ENCODE measurements at regions not wholly inside any gene's neighbourhood (a gene's known extent, or its start where the extent isn't known, plus 50 kb on each side); places are given as distances from the start of the nearest gene placed in this dataset.

DNA sequence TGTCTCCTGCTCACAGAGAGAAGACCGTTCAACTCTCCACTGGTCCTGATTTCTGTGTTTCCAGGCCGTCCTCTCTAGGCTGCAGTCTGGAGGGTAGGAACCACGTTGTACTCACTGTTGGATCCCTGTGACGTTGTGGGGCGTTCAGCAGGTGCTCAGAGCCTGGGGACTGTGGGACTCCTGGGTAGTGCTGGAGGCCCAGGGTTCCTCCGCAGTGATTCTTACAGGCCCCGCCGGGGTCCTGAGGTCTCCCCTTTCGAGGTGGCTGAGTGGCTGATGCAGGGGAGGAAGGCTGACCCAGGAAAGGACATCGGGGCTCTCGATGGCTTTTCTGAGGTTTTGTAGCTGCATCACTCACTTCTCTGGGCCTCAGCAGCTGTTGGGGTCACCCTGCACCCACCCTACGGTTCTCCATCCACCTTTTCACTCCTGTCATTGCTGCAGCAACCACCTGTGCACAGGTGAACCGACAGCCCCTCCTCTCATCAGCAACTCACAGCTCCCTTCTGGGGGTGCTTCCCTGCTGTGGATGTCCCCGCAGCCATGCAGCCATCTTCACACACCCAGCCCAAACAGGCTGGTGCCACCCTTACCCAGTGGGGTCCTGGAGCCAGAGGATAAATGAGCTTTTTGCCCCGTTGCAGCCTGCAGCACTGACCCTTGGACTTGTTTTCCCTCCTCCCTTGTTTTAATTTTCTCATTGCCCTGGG lies 169.6 kb upstream of the HDAC4 start:
- no peaks in the 10 kb centered on the region for H3K36me3 ChIP-seq (ENCODE audit: insufficient read depth, low read length)
- H3K27ac ChIP-seq (ENCODE audit: low read depth in 1 of 2, low read length in 2 of 2): no peak overlapping the region
- no peak overlapping the region for H3K4me3 ChIP-seq (ENCODE audit: low read length)
- no peaks in the 10 kb centered on the region for H3K27me3 Mint-ChIP-seq
- ATAC-seq (ENCODE audit: poor library complexity): no peak
- ChIA-PET CTCF (no interaction called here), POLR2A (no interaction called here)
- intact Hi-C loops (cut with DNase I, micrococcal nuclease): no loop called here
- peaks cover 0 to under 1% of the 10 kb centered on the region in 2 experiments for H3K9me3 ChIP-seq (ENCODE audit: control insufficient read depth in 1 of 2, insufficient read depth in 1 of 2, low read length in 2 of 2)
- H3K9me3 Mint-ChIP-seq: no peaks in the 10 kb centered on the region
- no peaks in the 10 kb centered on the region for H3K4me1 ChIP-seq (ENCODE audit: insufficient read depth, low read length)
- TF ChIP-seq, protein P1, sequence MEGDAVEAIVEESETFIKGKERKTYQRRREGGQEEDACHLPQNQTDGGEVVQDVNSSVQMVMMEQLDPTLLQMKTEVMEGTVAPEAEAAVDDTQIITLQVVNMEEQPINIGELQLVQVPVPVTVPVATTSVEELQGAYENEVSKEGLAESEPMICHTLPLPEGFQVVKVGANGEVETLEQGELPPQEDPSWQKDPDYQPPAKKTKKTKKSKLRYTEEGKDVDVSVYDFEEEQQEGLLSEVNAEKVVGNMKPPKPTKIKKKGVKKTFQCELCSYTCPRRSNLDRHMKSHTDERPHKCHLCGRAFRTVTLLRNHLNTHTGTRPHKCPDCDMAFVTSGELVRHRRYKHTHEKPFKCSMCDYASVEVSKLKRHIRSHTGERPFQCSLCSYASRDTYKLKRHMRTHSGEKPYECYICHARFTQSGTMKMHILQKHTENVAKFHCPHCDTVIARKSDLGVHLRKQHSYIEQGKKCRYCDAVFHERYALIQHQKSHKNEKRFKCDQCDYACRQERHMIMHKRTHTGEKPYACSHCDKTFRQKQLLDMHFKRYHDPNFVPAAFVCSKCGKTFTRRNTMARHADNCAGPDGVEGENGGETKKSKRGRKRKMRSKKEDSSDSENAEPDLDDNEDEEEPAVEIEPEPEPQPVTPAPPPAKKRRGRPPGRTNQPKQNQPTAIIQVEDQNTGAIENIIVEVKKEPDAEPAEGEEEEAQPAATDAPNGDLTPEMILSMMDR (IDR thresholded peaks at IDR 0.05): no peak
- no peak for DNase-seq
- H3K36me3 Mint-ChIP-seq (ENCODE audit: low read depth): no peaks in the 10 kb centered on the region
- H3K27me3 ChIP-seq (ENCODE audit: control insufficient read depth in 1 of 2, insufficient read depth in 2 of 2, low read length in 2 of 2): no peaks in the 10 kb centered on the region
- no peaks in the 10 kb centered on the region for H3K4me1 Mint-ChIP-seq (ENCODE audit: low read depth)
- no peak overlapping the region for H3K27ac Mint-ChIP-seq
- H3K4me3 Mint-ChIP-seq: no peak overlapping the region

DNA sequence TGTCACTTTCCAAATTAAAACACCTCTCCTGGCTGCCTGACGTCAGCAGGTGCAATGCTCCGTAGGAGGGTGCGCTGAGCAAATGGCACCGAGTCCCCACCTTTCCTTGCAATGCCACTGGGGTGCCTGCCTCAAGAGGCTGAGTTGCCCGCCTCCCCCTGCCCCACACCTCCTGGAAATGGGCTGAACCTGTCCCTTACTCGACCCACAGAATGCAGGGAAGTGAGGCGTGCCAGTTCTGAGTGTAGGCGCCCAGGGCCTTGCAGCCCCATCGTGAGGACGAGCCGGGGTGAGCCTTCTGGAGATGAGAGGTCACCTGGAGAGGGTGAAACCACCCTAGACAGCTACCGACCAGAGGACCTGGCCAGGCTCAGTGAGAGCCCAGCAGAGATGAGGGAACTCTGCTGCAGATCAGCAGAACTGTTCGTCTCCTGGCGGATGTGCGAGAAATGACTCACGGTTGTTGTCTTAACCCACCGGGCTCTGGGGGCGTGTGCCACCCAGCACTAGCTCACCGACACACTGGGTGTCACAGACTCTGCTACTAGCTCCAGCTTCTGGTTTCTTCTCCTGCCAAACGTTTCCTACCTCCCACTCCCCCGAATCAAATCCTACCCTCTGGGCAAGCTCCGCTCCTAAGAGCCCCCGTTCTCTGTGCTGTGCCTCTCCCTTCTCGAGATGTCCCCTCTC lies 168.7 kb upstream of the HDAC4 start:
- no peaks in the 10 kb centered on the region for H3K9me3 ChIP-seq (ENCODE audit: control insufficient read depth in 1 of 2, insufficient read depth in 1 of 2, low read length in 2 of 2)
- H3K4me3 ChIP-seq (ENCODE audit: low read length): no peak overlapping the region
- intact Hi-C loops (cut with DNase I, micrococcal nuclease): no loop called here
- ATAC-seq (ENCODE audit: poor library complexity) (peak; percentile 44), DNase-seq (peak in 1 of 14 experiments; percentile 11)
- H3K9me3 Mint-ChIP-seq: no peaks in the 10 kb centered on the region
- H3K4me1 Mint-ChIP-seq (ENCODE audit: low read depth): no peaks in the 10 kb centered on the region
- H3K27me3 Mint-ChIP-seq: no peaks in the 10 kb centered on the region
- no peaks in the 10 kb centered on the region for H3K36me3 Mint-ChIP-seq (ENCODE audit: low read depth)
- no peaks in the 10 kb centered on the region for H3K4me1 ChIP-seq (ENCODE audit: insufficient read depth, low read length)
- ChIA-PET CTCF (no interaction called here), POLR2A (no interaction called here)
- no peak overlapping the region for H3K27ac ChIP-seq (ENCODE audit: low read depth in 1 of 2, low read length in 2 of 2)
- TF ChIP-seq, protein P1 (IDR thresholded peaks at IDR 0.05): no peak
- no peak overlapping the region for H3K4me3 Mint-ChIP-seq
- H3K27me3 ChIP-seq (ENCODE audit: control insufficient read depth in 1 of 2, insufficient read depth in 2 of 2, low read length in 2 of 2): no peaks in the 10 kb centered on the region
- H3K36me3 ChIP-seq (ENCODE audit: insufficient read depth, low read length): no peaks in the 10 kb centered on the region
- no peak overlapping the region for H3K27ac Mint-ChIP-seq

DNA sequence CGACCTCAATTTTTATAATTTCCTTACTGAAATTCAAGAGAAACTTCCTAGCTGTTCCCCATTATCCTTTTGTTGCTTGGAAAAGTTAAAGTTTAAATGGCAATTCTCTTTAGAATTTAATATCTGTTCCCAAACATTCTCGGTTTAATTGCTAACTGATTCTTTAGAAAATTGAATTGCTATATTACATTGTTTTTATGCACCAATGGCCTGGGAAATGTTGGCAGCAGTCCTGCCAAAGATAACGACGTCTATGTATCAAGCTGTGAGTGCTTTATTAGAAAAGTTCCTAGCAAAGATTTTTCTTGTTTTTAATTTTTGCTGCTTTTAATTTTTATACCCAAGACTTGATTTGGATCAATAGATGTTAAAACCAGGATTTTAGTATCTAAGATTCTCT lies 167.8 kb upstream of the HDAC4 start:
- DNase-seq (no peak), ATAC-seq (ENCODE audit: poor library complexity) (no peak)
- H3K27me3 ChIP-seq (ENCODE audit: control insufficient read depth in 1 of 2, insufficient read depth in 2 of 2, low read length in 2 of 2): no peaks in the 10 kb centered on the region
- no peaks in the 10 kb centered on the region for H3K36me3 Mint-ChIP-seq (ENCODE audit: low read depth)
- no peak overlapping the region for H3K27ac ChIP-seq (ENCODE audit: low read depth in 1 of 2, low read length in 2 of 2)
- H3K36me3 ChIP-seq (ENCODE audit: insufficient read depth, low read length): no peaks in the 10 kb centered on the region
- no peak overlapping the region for H3K4me3 ChIP-seq (ENCODE audit: low read length)
- no peaks in the 10 kb centered on the region for H3K4me1 ChIP-seq (ENCODE audit: insufficient read depth, low read length)
- intact Hi-C loops (cut with DNase I, micrococcal nuclease): no loop called here
- TF ChIP-seq, protein P1 (IDR thresholded peaks at IDR 0.05): no peak
- H3K27me3 Mint-ChIP-seq: no peaks in the 10 kb centered on the region
- POLR2A ChIA-PET: no interaction called here
- H3K9me3 Mint-ChIP-seq: no peaks in the 10 kb centered on the region
- H3K4me1 Mint-ChIP-seq (ENCODE audit: low read depth): no peaks in the 10 kb centered on the region
- H3K27ac Mint-ChIP-seq: no peak overlapping the region
- no peak overlapping the region for H3K4me3 Mint-ChIP-seq
- peaks cover 0 to 2% of the 10 kb centered on the region in 2 experiments for H3K9me3 ChIP-seq (ENCODE audit: control insufficient read depth in 1 of 2, insufficient read depth in 1 of 2, low read length in 2 of 2)
- CTCF ChIA-PET: no interaction called here
